HUES64 (cell line): ENCODE measurements at regions not wholly inside any gene's neighbourhood (a gene's known extent, or its start where the extent isn't known, plus 50 kb on each side); places are given as distances from the start of the nearest gene placed in this dataset.
"Not testable (repeated sequence)": the region's sequence is repeated elsewhere in the genome, so short reads cannot be mapped to it uniquely, and the experiment has no call there.

Source experiments
- H3K27ac ChIP-seq: 2 replicates; pipeline ENCODE4 v1.7.0; 2013; ENCODE audit warnings: low read depth, low read length, inconsistent platforms
- H3K27me3 ChIP-seq: 2 replicates; pipeline ENCODE4 v1.6.1; 2013; ENCODE audit warnings: mild to moderate bottlenecking, low read length; ENCODE audit not compliant: insufficient read depth
- H3K36me3 ChIP-seq: 2 replicates; pipeline ENCODE4 v1.6.1; 2013; ENCODE audit warnings: mild to moderate bottlenecking, low read length; ENCODE audit not compliant: insufficient read depth
- H3K4me1 ChIP-seq: 2 replicates; pipeline ENCODE4 v1.6.1; 2013; ENCODE audit warnings: mild to moderate bottlenecking, low read length, moderate library complexity; ENCODE audit not compliant: insufficient read depth
- H3K4me3 ChIP-seq: 2 replicates; pipeline ENCODE4 v1.5.1; 2013; ENCODE audit warnings: mild to moderate bottlenecking, low read length, moderate library complexity
- H3K9ac ChIP-seq: 2 replicates; pipeline ENCODE4 v1.6.1; 2013; ENCODE audit warnings: mild to moderate bottlenecking, low read depth, low read length
- H3K9me3 ChIP-seq: 2 replicates; pipeline ENCODE4 v1.6.1; 2013; ENCODE audit warnings: low read depth, low read length; ENCODE audit not compliant: insufficient read depth
- WGBS: fragments of 150-250, 120-280 bp; methylation state at CpG from one replicate; pipeline ENCODE4 v1.1.7; 2013; ENCODE audit warnings: missing lambda C conversion rate; 5-methylcytosine and 5-hydroxymethylcytosine counted together

GRCh38 chr3:191740712-191741111, 279.7 kb downstream of the PYDC2 start:
- Histone ChIP-seq H3K4me3 (no peak overlapping the region), H3K9ac (no peak overlapping the region), H3K27me3 (no peaks in the 10 kb centered on the region), H3K36me3 (no peaks in the 10 kb centered on the region), H3K27ac (no peak overlapping the region), H3K4me1 (no peaks in the 10 kb centered on the region), H3K9me3 (peaks cover 14% of the 10 kb centered on the region)
- 94% methylated on average over 2 of the region's 2 CpGs for WGBS

GRCh38 chr3:191741847-191742350, 280.9 kb downstream of the PYDC2 start:
- not testable (repeated sequence) for H3K27ac ChIP-seq, H3K4me1 ChIP-seq, H3K36me3 ChIP-seq, H3K9ac ChIP-seq, H3K4me3 ChIP-seq, H3K27me3 ChIP-seq
- WGBS = 78% methylated on average over 1 of the region's 1 CpG
- peaks cover 14% of the 10 kb centered on the region for H3K9me3 ChIP-seq

- H3K4me3 ChIP-seq = no peak overlapping the region
- H3K9me3 ChIP-seq = peaks cover 14% of the 10 kb centered on the region
- no peak overlapping the region for H3K27ac ChIP-seq
- WGBS = 95% methylated on average over 11 of the region's 11 CpGs
- no peaks in the 10 kb centered on the region; the same call in 1 of the 2 replicates for H3K4me1 ChIP-seq
- no peak overlapping the region for H3K9ac ChIP-seq
- H3K36me3 ChIP-seq = no peaks in the 10 kb centered on the region
- no peaks in the 10 kb centered on the region for H3K27me3 ChIP-seq
Observed at GRCh38 chr3:191743283-191743682, 282.3 kb downstream of the PYDC2 start.

- WGBS = 88% methylated on average over 3 of the region's 3 CpGs
- Histone ChIP-seq H3K36me3 (no peaks in the 10 kb centered on the region), H3K4me3 (no peak overlapping the region)
Observed at GRCh38 chr3:191750618-191751017, 289.7 kb downstream of the PYDC2 start.

GRCh38 chr3:191753196-191753595, 292.2 kb downstream of the PYDC2 start:
- 97% methylated on average over 3 of the region's 3 CpGs for WGBS
- Histone ChIP-seq H3K9ac (no peak overlapping the region), H3K36me3 (no peaks in the 10 kb centered on the region), H3K4me3 (no peak overlapping the region), H3K4me1 (no peaks in the 10 kb centered on the region), H3K27me3 (no peaks in the 10 kb centered on the region), H3K9me3 (no peaks in the 10 kb centered on the region), H3K27ac (no peak overlapping the region)

More at GRCh38 chr3:191750618-191751017, 289.7 kb downstream of the PYDC2 start:
- Histone ChIP-seq H3K9ac (no peak overlapping the region), H3K27me3 (no peaks in the 10 kb centered on the region), H3K9me3 (no peaks in the 10 kb centered on the region), H3K4me1 (no peaks in the 10 kb centered on the region; the same call in 1 of the 2 replicates), H3K27ac (no peak overlapping the region)

GRCh38 chr3:191761906-191762305, 300.9 kb downstream of the PYDC2 start:
- WGBS = 82% methylated on average over 2 of the region's 2 CpGs
- H3K27ac ChIP-seq = 0 out of 2 replicates have a peak overlapping the region, but pooled peaks have one; percentile 6

GRCh38 chr3:191762323-191762960, 301.5 kb downstream of the PYDC2 start:
- H3K9ac ChIP-seq = peak overlapping the region; percentile 19; the same call in 1 of the 2 replicates
- peak overlapping the region; percentile 52; the same call in 1 of the 2 replicates for H3K27ac ChIP-seq
- no peaks in the 10 kb centered on the region for H3K9me3 ChIP-seq
- H3K4me3 ChIP-seq = no peak overlapping the region
- no peaks in the 10 kb centered on the region for H3K36me3 ChIP-seq
- WGBS = 88% methylated on average over 3 of the region's 5 CpGs
- H3K27me3 ChIP-seq = no peaks in the 10 kb centered on the region
- peaks cover 14% of the 10 kb centered on the region for H3K4me1 ChIP-seq

More at GRCh38 chr3:191761906-191762305, 300.9 kb downstream of the PYDC2 start:
- Histone ChIP-seq H3K9me3 (no peaks in the 10 kb centered on the region), H3K4me3 (no peak overlapping the region), H3K4me1 (peaks cover 14% of the 10 kb centered on the region), H3K36me3 (no peaks in the 10 kb centered on the region), H3K27me3 (no peaks in the 10 kb centered on the region), H3K9ac (no peak overlapping the region)

- Histone ChIP-seq H3K4me1 (no peaks in the 10 kb centered on the region), H3K36me3 (no peaks in the 10 kb centered on the region), H3K9ac (no peak overlapping the region), H3K27me3 (no peaks in the 10 kb centered on the region), H3K27ac (no peak overlapping the region), H3K4me3 (no peak overlapping the region), H3K9me3 (no peaks in the 10 kb centered on the region)
- WGBS = 89% methylated on average over 2 of the region's 2 CpGs
Observed at GRCh38 chr3:191768421-191768820, 307.5 kb downstream of the PYDC2 start.

GRCh38 chr3:191770541-191770940, 309.6 kb downstream of the PYDC2 start:
- no peaks in the 10 kb centered on the region for H3K4me1 ChIP-seq
- no peak overlapping the region for H3K4me3 ChIP-seq
- WGBS = 54% methylated on average over 1 of the region's 1 CpG
- H3K9me3 ChIP-seq = no peaks in the 10 kb centered on the region
- no peaks in the 10 kb centered on the region for H3K27me3 ChIP-seq
- H3K27ac ChIP-seq = no peak overlapping the region
- no peak overlapping the region for H3K9ac ChIP-seq
- H3K36me3 ChIP-seq = no peaks in the 10 kb centered on the region

- no peak overlapping the region for H3K27ac ChIP-seq
- no peaks in the 10 kb centered on the region for H3K36me3 ChIP-seq
- H3K27me3 ChIP-seq = no peaks in the 10 kb centered on the region
- H3K4me1 ChIP-seq = no peaks in the 10 kb centered on the region
- no peak overlapping the region for H3K9ac ChIP-seq
- 75% methylated on average over 4 of the region's 4 CpGs for WGBS
- no peak overlapping the region for H3K4me3 ChIP-seq
- H3K9me3 ChIP-seq = no peaks in the 10 kb centered on the region
Observed at GRCh38 chr3:191774485-191774884, 313.5 kb downstream of the PYDC2 start.

- no peaks in the 10 kb centered on the region for H3K36me3 ChIP-seq
- no peaks in the 10 kb centered on the region for H3K4me1 ChIP-seq
- no peak overlapping the region for H3K9ac ChIP-seq
- 99% methylated on average over 4 of the region's 5 CpGs for WGBS
- no peak overlapping the region for H3K27ac ChIP-seq
- H3K27me3 ChIP-seq = no peaks in the 10 kb centered on the region
- H3K4me3 ChIP-seq = no peak overlapping the region
- no peaks in the 10 kb centered on the region for H3K9me3 ChIP-seq
Observed at GRCh38 chr3:191775451-191776233, 314.7 kb downstream of the PYDC2 start.
